Transverse colon (tissue), 4 donors: ENCODE measurements at regions not wholly inside any gene's neighbourhood (a gene's known extent, or its start where the extent isn't known, plus 50 kb on each side); places are given as distances from the start of the nearest gene placed in this dataset.

ENCODE experiments used
- CTCF ChIP-seq, 5 experiments: fragments of 200-600 bp in 3 of 5; fragments of 450-650 bp in 2 of 5; sonication (generic) in 3 of 5; IDR thresholded peaks; 1 replicate in 2 of 5; 2 replicates in 3 of 5; pipeline ENCODE4 v1.5.1; 2016 to 2017; ENCODE audit warnings: antibody characterized with exemption in 5 of 5, inconsistent platforms in 3 of 5, mild to moderate bottlenecking in 2 of 5, moderate library complexity in 1 of 5
- EP300 ChIP-seq: sonication (generic); formaldehyde crosslinking; IDR thresholded peaks from one replicate; pipeline ENCODE4 v1.6.1; 2017; ENCODE audit warnings: antibody characterized with exemption, low read depth
- POLR2A ChIP-seq: fragments of 450-650 bp; IDR thresholded peaks from one replicate; pipeline ENCODE4 v1.6.1; 2016; ENCODE audit warnings: antibody characterized with exemption, mild to moderate bottlenecking, moderate library complexity
- POLR2AphosphoS5 ChIP-seq, 3 donors: sonication (generic); formaldehyde crosslinking; IDR thresholded peaks; one replicate each; pipeline ENCODE4 v1.6.1; 2016; ENCODE audit warnings: antibody characterized with exemption in 3 of 3

GRCh38 chr18:71045331-71046065 is 756.7 kb downstream of the SOCS6 start:
- TF ChIP-seq POLR2A (no peak), CTCF (IDR thresholded peaks at IDR 0.05) (no peak), POLR2AphosphoS5 (IDR thresholded peaks at IDR 0.05) (no peak), EP300 (no peak)
